Sigmoid colon (tissue), 4 donors: ENCODE measurements at regions not wholly inside any gene's neighbourhood (a gene's known extent, or its start where the extent isn't known, plus 50 kb on each side); places are given as distances from the start of the nearest gene placed in this dataset.

Experiments
- EP300 ChIP-seq, 4 donors: sonication (generic); formaldehyde crosslinking; IDR thresholded peaks; one replicate each; pipeline ENCODE4 v1.6.1; 2017; ENCODE audit warnings: antibody characterized with exemption in 4 of 4
- POLR2A ChIP-seq, 2 donors: fragments of 450-650 bp; IDR thresholded peaks; one replicate each; pipeline ENCODE4 v1.6.1; 2016; ENCODE audit warnings: antibody characterized with exemption in 2 of 2, mild to moderate bottlenecking in 2 of 2, moderate library complexity in 2 of 2
- POLR2AphosphoS5 ChIP-seq, 4 donors: sonication (generic); formaldehyde crosslinking; IDR thresholded peaks; one replicate each; pipeline ENCODE4 v1.6.1; 2017; ENCODE audit warnings: antibody characterized with exemption in 4 of 4
- TF ChIP-seq, protein P1 (sequence below), 4 experiments: fragments of 450-650 bp in 3 of 4; fragments of 200-600 bp in 1 of 4; IDR thresholded peaks; one replicate each; pipeline ENCODE4 v1.5.1; 2016 to 2019; ENCODE audit warnings: antibody characterized with exemption in 4 of 4, mild to moderate bottlenecking in 3 of 4, moderate library complexity in 2 of 4

DNA sequence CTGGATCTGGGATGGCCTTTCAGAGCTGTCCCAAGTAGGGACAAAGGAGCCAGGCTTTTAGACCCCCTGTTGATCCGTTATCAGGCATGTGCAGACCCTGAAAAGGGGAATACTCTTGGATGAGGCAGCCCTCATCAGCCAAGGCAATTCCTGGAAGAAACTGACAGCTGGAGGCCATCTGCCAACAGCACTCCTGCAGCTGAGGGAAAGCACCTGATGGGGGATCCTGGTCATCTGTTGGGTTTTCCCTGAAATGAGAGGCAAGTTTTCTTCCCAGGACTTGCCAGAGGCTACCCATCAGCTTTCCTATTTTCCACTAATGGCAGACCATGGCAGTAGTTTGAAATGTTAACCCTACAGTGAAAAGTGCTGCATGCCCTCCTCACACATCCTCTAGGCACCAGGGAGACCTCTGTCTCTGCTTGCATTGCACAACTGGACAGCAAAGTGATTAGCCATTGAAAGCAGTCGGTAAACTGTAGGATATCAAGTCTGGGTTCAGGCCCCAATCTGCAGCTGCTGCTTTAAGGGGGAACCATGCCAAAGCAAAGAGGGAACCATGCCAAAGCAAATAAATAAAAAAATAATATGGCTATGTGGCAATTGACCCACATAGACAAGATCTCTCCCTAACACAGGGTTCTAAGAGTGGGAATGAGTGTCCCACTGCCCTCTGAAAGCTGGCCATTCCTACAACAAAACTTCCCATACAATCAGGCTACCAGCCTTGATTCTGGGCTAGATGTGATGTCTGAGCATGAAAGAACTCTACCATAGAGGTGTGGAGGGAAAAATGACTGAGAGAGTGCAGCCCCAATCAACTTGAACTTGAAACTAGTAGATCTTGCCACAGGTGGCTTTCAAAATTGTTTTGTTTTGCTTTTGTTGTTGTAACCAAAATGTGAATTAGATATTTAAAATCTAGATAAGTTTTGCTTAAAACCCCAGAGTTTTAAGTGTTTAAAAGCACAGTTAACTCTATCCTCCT lies 232.0 kb upstream of the STT3B start:
- TF ChIP-seq, protein P1, sequence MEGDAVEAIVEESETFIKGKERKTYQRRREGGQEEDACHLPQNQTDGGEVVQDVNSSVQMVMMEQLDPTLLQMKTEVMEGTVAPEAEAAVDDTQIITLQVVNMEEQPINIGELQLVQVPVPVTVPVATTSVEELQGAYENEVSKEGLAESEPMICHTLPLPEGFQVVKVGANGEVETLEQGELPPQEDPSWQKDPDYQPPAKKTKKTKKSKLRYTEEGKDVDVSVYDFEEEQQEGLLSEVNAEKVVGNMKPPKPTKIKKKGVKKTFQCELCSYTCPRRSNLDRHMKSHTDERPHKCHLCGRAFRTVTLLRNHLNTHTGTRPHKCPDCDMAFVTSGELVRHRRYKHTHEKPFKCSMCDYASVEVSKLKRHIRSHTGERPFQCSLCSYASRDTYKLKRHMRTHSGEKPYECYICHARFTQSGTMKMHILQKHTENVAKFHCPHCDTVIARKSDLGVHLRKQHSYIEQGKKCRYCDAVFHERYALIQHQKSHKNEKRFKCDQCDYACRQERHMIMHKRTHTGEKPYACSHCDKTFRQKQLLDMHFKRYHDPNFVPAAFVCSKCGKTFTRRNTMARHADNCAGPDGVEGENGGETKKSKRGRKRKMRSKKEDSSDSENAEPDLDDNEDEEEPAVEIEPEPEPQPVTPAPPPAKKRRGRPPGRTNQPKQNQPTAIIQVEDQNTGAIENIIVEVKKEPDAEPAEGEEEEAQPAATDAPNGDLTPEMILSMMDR (IDR thresholded peaks at IDR 0.05), result no peak
- TF ChIP-seq POLR2AphosphoS5 (IDR thresholded peaks at IDR 0.05), result no peak
- TF ChIP-seq POLR2A (IDR thresholded peaks at IDR 0.05), result no peak
- TF ChIP-seq EP300 (IDR thresholded peaks at IDR 0.05), result no peak
